Kidney (tissue), 13 donors: ENCODE measurements at regions not wholly inside any gene's neighbourhood (a gene's known extent, or its start where the extent isn't known, plus 50 kb on each side); places are given as distances from the start of the nearest gene placed in this dataset.

Experiments used
- DNase-seq, 5 donors: peaks; one replicate each; pipeline ENCODE4 v3.0.0-alpha.2; 2013 to 2020
- FAIRE-seq: peaks from 2 replicates; lab custom pipeline; 2012; peaks lifted over from hg19 to GRCh38; lab: Jason Lieb, UNC
- H3K27ac ChIP-seq, 2 donors: one replicate each; pipeline ENCODE4 v1.7.0; 2013; ENCODE audit warnings: low read depth in 2 of 2, low read length in 2 of 2, inconsistent platforms in 1 of 2
- H3K27me3 ChIP-seq: one replicate; pipeline ENCODE4 v1.7.1; 2013; ENCODE audit warnings: low read length, inconsistent platforms; ENCODE audit not compliant: control insufficient read depth, insufficient read depth
- H3K36me3 ChIP-seq, 3 donors: one replicate each; pipeline versions ENCODE4 v1.7.0 to v1.7.1; 2013; ENCODE audit warnings: low read length in 3 of 3, control low read depth in 1 of 3, inconsistent platforms in 1 of 3; ENCODE audit not compliant: insufficient read depth in 3 of 3, control insufficient read depth in 2 of 3
- H3K4me1 ChIP-seq, 3 donors: one replicate each; pipeline versions ENCODE4 v1.7.0 to v1.7.1; 2013; ENCODE audit warnings: low read length in 3 of 3, inconsistent platforms in 1 of 3, low read depth in 1 of 3; ENCODE audit not compliant: control insufficient read depth in 2 of 3, insufficient read depth in 2 of 3
- H3K4me3 ChIP-seq, 3 donors: one replicate each; pipeline versions ENCODE4 v1.7.0 to v1.8.1; 2013; ENCODE audit warnings: low read length in 3 of 3, control low read depth in 1 of 3, inconsistent platforms in 1 of 3
- H3K9ac ChIP-seq, 3 donors: one replicate each; pipeline versions ENCODE4 v1.7.0 to v1.7.1; 2013; ENCODE audit warnings: low read length in 3 of 3, control low read depth in 1 of 3, inconsistent platforms in 1 of 3
- H3K9me3 ChIP-seq, 3 donors: one replicate each; pipeline versions ENCODE4 v1.7.0 to v1.7.1; 2013; ENCODE audit warnings: low read length in 3 of 3, control low read depth in 1 of 3, inconsistent platforms in 1 of 3; ENCODE audit not compliant: control insufficient read depth in 2 of 3, insufficient read depth in 1 of 3
- CTCF ChIP-seq: IDR thresholded peaks from 3 replicates; pipeline ENCODE4 v1.5.1; 2012; ENCODE audit warnings: mild to moderate bottlenecking, moderate library complexity, borderline replicate concordance; ENCODE audit not compliant: insufficient read depth; ENCODE audit errors: extremely low read depth
- intact Hi-C: fragments of 100-400 bp; cut with DNase I; formaldehyde crosslinking; loops from one replicate; pipeline ENCODE4 v1.11.1; 2022
- donor health status: control.
- donor health status: control.
- donor health status: control.
- donor health status: control.
- donor health status: control.
- donor health status: DM: yes; HTN: yes; CAD: no.
- donor health status: Normal renal cell carcinoma (clear cell type).

- no peak overlapping the region for H3K4me3 ChIP-seq
Observed at GRCh38 chr14:65187421-65188049, 85.2 kb upstream of the MAX start.

GRCh38 chr14:65190312-65190711 lies 88.0 kb upstream of the MAX start:
- no peak overlapping the region for H3K4me3 ChIP-seq

More at GRCh38 chr14:65187421-65188049, 85.2 kb upstream of the MAX start:
- no peak for TF ChIP-seq CTCF
- Histone ChIP-seq H3K4me1 (no peaks in the 10 kb centered on the region), H3K9ac (no peak overlapping the region), H3K9me3 (no peaks in the 10 kb centered on the region), H3K27ac (no peak overlapping the region), H3K27me3 (no peaks in the 10 kb centered on the region), H3K36me3 (no peaks in the 10 kb centered on the region)
- DNase-seq (no peak), FAIRE-seq (no peak)
- intact Hi-C loops: no loop called here

GRCh38 chr14:65191716-65192115 lies 89.4 kb upstream of the MAX start:
- FAIRE-seq (no peak), DNase-seq (no peak)
- H3K36me3 ChIP-seq: no peaks in the 10 kb centered on the region
- H3K27ac ChIP-seq: no peak overlapping the region
- no peak overlapping the region for H3K4me3 ChIP-seq
- intact Hi-C loops: no loop called here
- no peak overlapping the region for H3K9ac ChIP-seq
- H3K4me1 ChIP-seq: no peaks in the 10 kb centered on the region
- H3K27me3 ChIP-seq: no peaks in the 10 kb centered on the region
- H3K9me3 ChIP-seq: no peaks in the 10 kb centered on the region
- TF ChIP-seq CTCF: no peak

More at GRCh38 chr14:65190312-65190711, 88.0 kb upstream of the MAX start:
- Histone ChIP-seq H3K27ac (no peak overlapping the region), H3K4me1 (no peaks in the 10 kb centered on the region), H3K27me3 (no peaks in the 10 kb centered on the region), H3K9me3 (no peaks in the 10 kb centered on the region), H3K36me3 (no peaks in the 10 kb centered on the region), H3K9ac (no peak overlapping the region)
- DNase-seq (no peak), FAIRE-seq (no peak)
- intact Hi-C loops: no loop called here
- TF ChIP-seq CTCF: no peak

GRCh38 chr14:65192686-65193085 lies 90.4 kb upstream of the MAX start:
- no peak for FAIRE-seq
- H3K4me1 ChIP-seq: no peaks in the 10 kb centered on the region
- H3K27ac ChIP-seq: no peak overlapping the region
- no peak overlapping the region for H3K4me3 ChIP-seq
- intact Hi-C loops: no loop called here
- H3K9ac ChIP-seq: no peak overlapping the region
- no peak for DNase-seq
- no peaks in the 10 kb centered on the region for H3K36me3 ChIP-seq
- H3K27me3 ChIP-seq: no peaks in the 10 kb centered on the region
- no peak for TF ChIP-seq CTCF
- H3K9me3 ChIP-seq: no peaks in the 10 kb centered on the region
